ENCODE measurements at regions not wholly inside any gene's neighbourhood (a gene's known extent, or its start where the extent isn't known, plus 50 kb on each side); places are given as distances from the start of the nearest gene placed in this dataset.
"Not testable (repeated sequence)": the region's sequence is repeated elsewhere in the genome, so short reads cannot be mapped to it uniquely, and the experiment has no call there.

GRCh38 chr3:20320489-20320888, 134.5 kb upstream of the SGO1 start:
- ATAC-seq = no peak

- no peak for ATAC-seq
Observed at GRCh38 chr3:20319551-20319950, 133.5 kb upstream of the SGO1 start.

GRCh38 chr3:20317616-20318015, 131.6 kb upstream of the SGO1 start:
- no peak for ATAC-seq

GRCh38 chr3:20316238-20316637, 130.2 kb upstream of the SGO1 start:
- ATAC-seq = no peak

- no peak for ATAC-seq
Observed at GRCh38 chr3:20310629-20311028, 124.6 kb upstream of the SGO1 start.

GRCh38 chr3:20307383-20307782, 121.4 kb upstream of the SGO1 start:
- no peak for ATAC-seq

GRCh38 chr3:20305647-20306046, 119.6 kb upstream of the SGO1 start:
- no peak for ATAC-seq

- no peak for ATAC-seq
Observed at GRCh38 chr3:20302766-20303165, 116.8 kb upstream of the SGO1 start.

GRCh38 chr3:20288050-20288449, 102.0 kb upstream of the SGO1 start:
- ATAC-seq = no peak

GRCh38 chr3:20280257-20280656, 94.3 kb upstream of the SGO1 start:
- ATAC-seq = no peak

GRCh38 chr3:20265977-20266376, 80.0 kb upstream of the SGO1 start:
- not testable (repeated sequence) for ATAC-seq

GRCh38 chr3:20264900-20265567, 79.0 kb upstream of the SGO1 start:
- ATAC-seq = no peak

GRCh38 chr3:20258371-20258770, 72.4 kb upstream of the SGO1 start:
- no peak for ATAC-seq

GRCh38 chr3:20256144-20256543, 70.1 kb upstream of the SGO1 start:
- ATAC-seq = no peak

GRCh38 chr3:20254268-20255117, 68.5 kb upstream of the SGO1 start:
- no peak for ATAC-seq

- no peak for ATAC-seq
Observed at GRCh38 chr3:20250786-20251185, 64.8 kb upstream of the SGO1 start.

- no peak for ATAC-seq
Observed at GRCh38 chr3:20250314-20250713, 64.3 kb upstream of the SGO1 start.

- peak in 1 of 2 donors; percentile 46 for ATAC-seq
Observed at GRCh38 chr3:20246662-20247061, 60.7 kb upstream of the SGO1 start.

GRCh38 chr3:20245781-20246180, 59.8 kb upstream of the SGO1 start:
- no peak for ATAC-seq

- no peak for ATAC-seq
Observed at GRCh38 chr3:20240154-20240883, 54.3 kb upstream of the SGO1 start.

- not testable (repeated sequence) for ATAC-seq
Observed at GRCh38 chr3:20238199-20238598, 52.2 kb upstream of the SGO1 start.

GRCh38 chr3:20236603-20237002, 50.6 kb upstream of the SGO1 start:
- ATAC-seq = no peak

All from activated CD4-positive, CD25-positive, alpha-beta regulatory T cell treated with anti-CD3 and anti-CD28 coated beads, Interleukin-2, amount 50 U/mL, for 24 hours (primary cell).